ENCODE measurements at regions not wholly inside any gene's neighbourhood (a gene's known extent, or its start where the extent isn't known, plus 50 kb on each side); places are given as distances from the start of the nearest gene placed in this dataset.

GRCh38 chr12:22900401-22900800, 275.4 kb downstream of the ETNK1 start:
- no peak overlapping the region for H3K4me2 ChIP-seq (ENCODE audit: control insufficient read depth, insufficient read depth)
- intact Hi-C loops (cut with micrococcal nuclease; ENCODE audit: unreplicated experiment) = no loop called here
- no TSS peak for BruUV-seq (replicated peaks)

More at GRCh38 chr12:22900401-22900800, 275.4 kb downstream of the ETNK1 start:
- CTCF ChIA-PET = interaction anchor here (0.6 kb wide), 1 partner anchor 1566 kb away, joined by 5 read pairs; no protein-coding TSS in a partner anchor
- Histone ChIP-seq H3K27ac (ENCODE audit: control insufficient read depth, insufficient read depth) (no peak overlapping the region), H3K27me3 (replicated peaks in 1 of 2; ENCODE audit: control insufficient read depth in 2 of 2, insufficient read depth in 2 of 2, low read length in 1 of 2) (no peaks in the 10 kb centered on the region), H3K9ac (ENCODE audit: control insufficient read depth, insufficient read depth, low read length) (no peak overlapping the region), H3K4me1 (ENCODE audit: control insufficient read depth, insufficient read depth, low read length) (no peaks in the 10 kb centered on the region), H3K9me3 (replicated peaks; ENCODE audit: control insufficient read depth, insufficient read depth, low read length) (no peaks in the 10 kb centered on the region), H2AFZ (ENCODE audit: control insufficient read depth, low read depth, low read length) (no peak overlapping the region), H3K4me3 (no peak overlapping the region), H3K36me3 (ENCODE audit: control insufficient read depth in 2 of 2, insufficient read depth in 2 of 2, low read length in 1 of 2) (no peaks in the 10 kb centered on the region), H4K20me1 (ENCODE audit: control insufficient read depth, insufficient read depth) (no peaks in the 10 kb centered on the region), H3K79me2 (ENCODE audit: control insufficient read depth, insufficient read depth, low read length) (no peaks in the 10 kb centered on the region)
- in situ Hi-C loops (cut with MboI) = no loop called here
- POLR2A ChIA-PET = no interaction called here
- FAIRE-seq (no peak), ATAC-seq (no peak), DNase-seq (ENCODE audit: low read depth, low spot score) (no peak)
- RAD21 ChIA-PET (ENCODE audit: unreplicated experiment) = no interaction called here
- TF ChIP-seq SMARCA5 (IDR thresholded peaks at IDR 0.05) (no peak), BCLAF1 (IDR thresholded peaks at IDR 0.05) (no peak), ZZZ3 (IDR thresholded peaks at IDR 0.05; ENCODE audit: control insufficient read depth, insufficient read length, low read depth) (no peak), ZNF207 (IDR thresholded peaks at IDR 0.05; ENCODE audit: borderline replicate concordance) (no peak), BRCA1 (IDR thresholded peaks at IDR 0.05; ENCODE audit: low read depth, low read length) (no peak), RAD51 (IDR thresholded peaks at IDR 0.05) (no peak), CUX1 (IDR thresholded peaks at IDR 0.05; ENCODE audit: insufficient replicate concordance, low read depth, low read length) (no peak), SREBF2 (IDR thresholded peaks at IDR 0.05; ENCODE audit: low read length) (no peak), NFXL1 (IDR thresholded peaks at IDR 0.05; ENCODE audit: borderline replicate concordance) (no peak), ZNF622 (IDR thresholded peaks at IDR 0.05) (no peak), NFYB (IDR thresholded peaks at IDR 0.05; ENCODE audit: insufficient read depth, low read depth, low read length) (no peak), TCF7 (IDR thresholded peaks at IDR 0.05; ENCODE audit: borderline replicate concordance) (no peak), MTA2 (IDR thresholded peaks at IDR 0.05; ENCODE audit: low read depth) (no peak), BHLHE40 (IDR thresholded peaks at IDR 0.05; ENCODE audit: borderline replicate concordance in 1 of 2, low read depth in 2 of 2, low read length in 1 of 2) (no peak), TARDBP (IDR thresholded peaks at IDR 0.05; ENCODE audit: borderline replicate concordance) (no peak), NFIC (IDR thresholded peaks at IDR 0.05; ENCODE audit: low read depth, low read length) (no peak), RBBP5 (conservative IDR thresholded peaks at IDR 0.05) (no peak), ATF2 (IDR thresholded peaks at IDR 0.05; ENCODE audit: low read length) (no peak)
- SMC1A ChIA-PET (ENCODE audit: uncharacterized antibody, unreplicated experiment) = no interaction called here
